ENCODE measurements at regions not wholly inside any gene's neighbourhood (a gene's known extent, or its start where the extent isn't known, plus 50 kb on each side); places are given as distances from the start of the nearest gene placed in this dataset.

DNA sequence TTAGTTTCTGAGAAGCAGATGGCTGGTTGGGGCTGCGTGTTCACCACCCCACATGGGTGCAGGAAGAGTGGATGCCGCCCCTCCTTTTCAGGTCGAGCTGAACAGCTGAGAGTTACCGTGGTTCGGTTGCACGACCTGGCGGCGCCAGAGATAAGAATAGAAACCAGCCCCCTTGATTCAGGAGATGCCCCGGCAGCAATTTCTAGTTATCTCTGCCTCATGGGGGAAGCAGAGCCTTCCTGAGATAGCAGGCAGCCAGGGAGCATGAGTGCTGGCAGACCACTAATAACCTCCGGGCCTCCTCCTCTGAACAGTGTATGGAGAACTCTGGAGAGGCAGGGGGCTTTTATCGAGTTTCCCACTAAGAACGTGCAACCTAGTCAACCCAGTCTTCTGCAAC lies 177.8 kb downstream of the NSG2 start (continued):
- no peak for TF ChIP-seq ASH2L (IDR thresholded peaks at IDR 0.05; ENCODE audit: low read length)

DNA sequence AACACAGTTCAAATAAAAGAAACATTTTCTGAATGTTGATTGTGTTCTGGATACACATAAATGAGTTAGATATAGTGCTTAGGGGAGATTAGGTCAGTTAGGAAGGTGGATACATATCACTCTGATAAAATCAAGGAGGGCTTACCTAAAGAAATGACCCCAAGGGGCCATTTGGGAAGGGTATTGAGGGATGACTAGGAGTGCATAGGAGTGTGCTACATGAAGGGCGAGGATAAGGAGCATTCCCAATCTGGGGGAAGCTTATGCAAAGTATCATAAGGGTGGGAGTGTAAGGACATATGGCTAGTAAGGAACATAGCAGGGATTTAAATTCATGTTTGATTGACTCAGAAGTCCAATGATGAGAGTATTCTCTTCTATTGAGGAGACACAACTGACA lies 183.6 kb downstream of the NSG2 start:
- H3K27ac ChIP-seq (ENCODE audit: low read depth, low read length): no peak overlapping the region
- H3K4me2 ChIP-seq (ENCODE audit: insufficient read depth in 1 of 2, low read depth in 2 of 2, low read length in 2 of 2): no peak overlapping the region
- H3K79me1 ChIP-seq (ENCODE audit: low read depth, low read length): no peaks in the 10 kb centered on the region
- no peaks in the 10 kb centered on the region; the same call in 1 of the 2 replicates for H3K23me2 ChIP-seq (ENCODE audit: low read depth, low read length)
- H2BK120ac ChIP-seq (replicated peaks; ENCODE audit: low read depth, low read length): no peak overlapping the region
- no peaks in the 10 kb centered on the region; a peak in 1 of 7 replicates for H3K27me3 ChIP-seq (replicated peaks in 1 of 4; ENCODE audit: control insufficient read depth in 3 of 4, extremely low read depth in 1 of 4, insufficient read depth in 3 of 4, low read length in 3 of 4)
- H3K79me2 ChIP-seq (ENCODE audit: control insufficient read depth in 1 of 2, insufficient read depth in 2 of 2, low read length in 2 of 2): no peaks in the 10 kb centered on the region
- H3K36me3 ChIP-seq (ENCODE audit: control insufficient read depth in 2 of 4, insufficient read depth in 4 of 4, low read length in 3 of 4): no peaks in the 10 kb centered on the region
- H2BK15ac ChIP-seq (ENCODE audit: low read length): no peak overlapping the region
- no peak overlapping the region for H2AK5ac ChIP-seq (ENCODE audit: low read depth, low read length)
- H3K4ac ChIP-seq (replicated peaks; ENCODE audit: insufficient read length, low read depth, low read length): no peak overlapping the region
- H4K20me1 ChIP-seq (replicated peaks in 1 of 2; ENCODE audit: control insufficient read depth in 1 of 2, insufficient read depth in 2 of 2, low read length in 2 of 2): no peaks in the 10 kb centered on the region
- H4K8ac ChIP-seq (ENCODE audit: extremely low read depth, insufficient read depth, low read length): no peak overlapping the region
- no peak overlapping the region for H2BK20ac ChIP-seq (ENCODE audit: low read length)
- H2BK12ac ChIP-seq (ENCODE audit: low read depth, low read length): no peak overlapping the region
- H3K9me3 ChIP-seq (ENCODE audit: insufficient read depth in 2 of 2, low read depth in 1 of 2, low read length in 1 of 2): no peaks in the 10 kb centered on the region
- no peak overlapping the region for H3K56ac ChIP-seq (replicated peaks; ENCODE audit: insufficient read length, low read depth, low read length)
- no peak overlapping the region for H3K9ac ChIP-seq (replicated peaks in 1 of 4; ENCODE audit: extremely low read depth in 1 of 4, low read depth in 3 of 4, low read length in 3 of 4)
- no peak for TF ChIP-seq KDM1A (IDR thresholded peaks at IDR 0.05; ENCODE audit: borderline replicate concordance, low read length)
- TF ChIP-seq RXRA (IDR thresholded peaks at IDR 0.05; ENCODE audit: insufficient read depth, low read depth, low read length): no peak
- TF ChIP-seq RAD21 (IDR thresholded peaks at IDR 0.05 in 1 of 2, conservative IDR thresholded peaks at IDR 0.05 in 1 of 2; ENCODE audit: low read depth in 2 of 2, low read length in 2 of 2): no peak
- no peak for TF ChIP-seq ZNF274 (IDR thresholded peaks at IDR 0.05; ENCODE audit: borderline replicate concordance, extremely low read depth, low read length)
- TF ChIP-seq SP2 (IDR thresholded peaks at IDR 0.05; ENCODE audit: low read length): no peak
- TF ChIP-seq BCL11A (IDR thresholded peaks at IDR 0.05; ENCODE audit: low read depth in 2 of 2, low read length in 2 of 2): no peak
- TF ChIP-seq, protein P1, sequence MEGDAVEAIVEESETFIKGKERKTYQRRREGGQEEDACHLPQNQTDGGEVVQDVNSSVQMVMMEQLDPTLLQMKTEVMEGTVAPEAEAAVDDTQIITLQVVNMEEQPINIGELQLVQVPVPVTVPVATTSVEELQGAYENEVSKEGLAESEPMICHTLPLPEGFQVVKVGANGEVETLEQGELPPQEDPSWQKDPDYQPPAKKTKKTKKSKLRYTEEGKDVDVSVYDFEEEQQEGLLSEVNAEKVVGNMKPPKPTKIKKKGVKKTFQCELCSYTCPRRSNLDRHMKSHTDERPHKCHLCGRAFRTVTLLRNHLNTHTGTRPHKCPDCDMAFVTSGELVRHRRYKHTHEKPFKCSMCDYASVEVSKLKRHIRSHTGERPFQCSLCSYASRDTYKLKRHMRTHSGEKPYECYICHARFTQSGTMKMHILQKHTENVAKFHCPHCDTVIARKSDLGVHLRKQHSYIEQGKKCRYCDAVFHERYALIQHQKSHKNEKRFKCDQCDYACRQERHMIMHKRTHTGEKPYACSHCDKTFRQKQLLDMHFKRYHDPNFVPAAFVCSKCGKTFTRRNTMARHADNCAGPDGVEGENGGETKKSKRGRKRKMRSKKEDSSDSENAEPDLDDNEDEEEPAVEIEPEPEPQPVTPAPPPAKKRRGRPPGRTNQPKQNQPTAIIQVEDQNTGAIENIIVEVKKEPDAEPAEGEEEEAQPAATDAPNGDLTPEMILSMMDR (IDR thresholded peaks at IDR 0.05; ENCODE audit: control extremely low read depth in 1 of 3, insufficient read depth in 1 of 3, low read depth in 1 of 3, low read length in 3 of 3): no peak
- no peak for TF ChIP-seq KDM4A (IDR thresholded peaks at IDR 0.05; ENCODE audit: low read depth, low read length, severe bottlenecking)
- H2AFZ ChIP-seq (ENCODE audit: low read length): no peak overlapping the region
- H3K18ac ChIP-seq (ENCODE audit: extremely low read depth, low read length): no peak overlapping the region
- H3K23ac ChIP-seq (ENCODE audit: insufficient read length): no peak overlapping the region
- no peak overlapping the region for H4K91ac ChIP-seq (replicated peaks; ENCODE audit: insufficient read length, low read length)
- no peak for FAIRE-seq
- no peak overlapping the region for H3K14ac ChIP-seq (ENCODE audit: insufficient read length)
- DNase-seq (ENCODE audit: low read depth in 1 of 2, low spot score in 2 of 2): no peak
- no peak overlapping the region for H2BK5ac ChIP-seq (ENCODE audit: low read depth, low read length)
- CTCF ChIA-PET (ENCODE audit: partially characterized antibody): interaction anchor here (1.0 kb wide), 1 partner anchor 599 kb away, joined by 4 read pairs; no protein-coding TSS in a partner anchor
- no peak overlapping the region for H3K4me3 ChIP-seq (ENCODE audit: extremely low read depth in 1 of 4, insufficient read depth in 2 of 4, low read depth in 3 of 4, low read length in 4 of 4)
- POLR2A ChIA-PET (ENCODE audit: partially characterized antibody): no interaction called here
- peaks cover 0 to 2% (median 0%) of the 10 kb centered on the region in 4 experiments; a peak in 1 of 7 replicates for H3K4me1 ChIP-seq (replicated peaks in 1 of 4; ENCODE audit: control insufficient read depth in 3 of 4, insufficient read depth in 4 of 4, low read length in 3 of 4)
- 84% methylated on average over 1 of the region's 1 CpG; no CpG with 5 or more reads in 1 of the 2 experiments for WGBS, 2 experiments (ENCODE audit: extremely low coverage in 1 of 2, insufficient coverage in 1 of 2, insufficient read length in 1 of 2, insufficient replicate concordance in 2 of 2, low coverage in 1 of 2, low lambda C conversion rate in 2 of 2, missing lambda C conversion rate in 1 of 2)
- H4K5ac ChIP-seq (ENCODE audit: insufficient read length, low read depth, low read length): no peak overlapping the region
